Endodermal cell (in vitro differentiated cells): ENCODE measurements at regions not wholly inside any gene's neighbourhood (a gene's known extent, or its start where the extent isn't known, plus 50 kb on each side); places are given as distances from the start of the nearest gene placed in this dataset.

Experiments
- DNase-seq: peaks from one replicate; pipeline ENCODE4 v3.0.0-alpha.2; 2017
- H3K27ac ChIP-seq: 2 replicates; pipeline ENCODE4 v1.5.1; 2013; ENCODE audit warnings: mild to moderate bottlenecking, low read depth, low read length, moderate library complexity
- H3K27me3 ChIP-seq: 2 replicates; pipeline ENCODE4 v1.6.1; 2013; ENCODE audit warnings: mild to moderate bottlenecking, low read length, moderate library complexity; ENCODE audit not compliant: insufficient read depth, control insufficient read depth, poor library complexity, severe bottlenecking
- H3K36me3 ChIP-seq: 2 replicates; pipeline ENCODE4 v1.7.0; 2013; ENCODE audit warnings: mild to moderate bottlenecking, low read length, moderate library complexity; ENCODE audit not compliant: control insufficient read depth, insufficient read depth
- H3K4me1 ChIP-seq: one replicate; pipeline ENCODE4 v1.7.0; 2013; ENCODE audit warnings: low read length; ENCODE audit not compliant: control insufficient read depth, insufficient read depth
- H3K4me3 ChIP-seq: 2 replicates; pipeline ENCODE4 v1.5.1; 2013; ENCODE audit warnings: mild to moderate bottlenecking, low read length, moderate library complexity
- H3K9ac ChIP-seq: 2 replicates; pipeline ENCODE4 v1.6.1; 2013; ENCODE audit warnings: mild to moderate bottlenecking, low read length, moderate library complexity; ENCODE audit not compliant: poor library complexity, severe bottlenecking; ENCODE audit errors: extremely low read depth
- H3K9me3 ChIP-seq: 2 replicates; pipeline ENCODE4 v1.6.1; 2013; ENCODE audit warnings: mild to moderate bottlenecking, low read length, moderate library complexity; ENCODE audit not compliant: control insufficient read depth
- H3K27ac Mint-ChIP-seq: 2 replicates; pipeline ENCODE4 v1.8.0; 2020; ENCODE audit warnings: mixed read lengths
- H3K27me3 Mint-ChIP-seq: 2 replicates; pipeline ENCODE4 v1.8.0; 2021; ENCODE audit warnings: mild to moderate bottlenecking, mixed read lengths; ENCODE audit not compliant: insufficient read depth
- H3K36me3 Mint-ChIP-seq: 2 replicates; pipeline ENCODE4 v1.8.0; 2020; ENCODE audit warnings: low read depth, mixed read lengths
- H3K4me1 Mint-ChIP-seq: 2 replicates; pipeline ENCODE4 v1.8.0; 2020; ENCODE audit warnings: mixed read lengths
- H3K4me3 Mint-ChIP-seq: 2 replicates; pipeline ENCODE4 v1.8.0; 2020; ENCODE audit warnings: mild to moderate bottlenecking, moderate library complexity, mixed read lengths
- H3K9me3 Mint-ChIP-seq: 2 replicates; pipeline ENCODE4 v1.8.0; 2020; ENCODE audit warnings: mild to moderate bottlenecking, mixed read lengths
- CTCF ChIP-seq: fragments of 200-600 bp; sonication (generic); conservative IDR thresholded peaks from 2 replicates; pipeline ENCODE4 v1.5.0; 2021; ENCODE audit warnings: antibody characterized with exemption, mild to moderate bottlenecking
- WGBS, 2 experiments: methylation state at CpG; one replicate each; pipeline versions ENCODE4 v1.1.5 to v1.1.7; 2013; ENCODE audit warnings: missing lambda C conversion rate in 2 of 2, mixed read lengths in 1 of 2; ENCODE audit not compliant: insufficient coverage in 1 of 2, insufficient read length in 1 of 2; 5-methylcytosine and 5-hydroxymethylcytosine counted together

GRCh38 chr6:3659748-3660147 lies 91.8 kb downstream of the PXDC1 start:
- H3K27me3 ChIP-seq = no peaks in the 10 kb centered on the region
- H3K27ac ChIP-seq = no peak overlapping the region
- TF ChIP-seq CTCF = no peak
- no peak for DNase-seq
- no peaks in the 10 kb centered on the region for H3K4me1 ChIP-seq
- H3K4me3 ChIP-seq = no peak overlapping the region
- peaks cover 3% of the 10 kb centered on the region for H3K9me3 Mint-ChIP-seq
- peaks cover 13% of the 10 kb centered on the region for H3K4me1 Mint-ChIP-seq
- H3K36me3 ChIP-seq = no peaks in the 10 kb centered on the region
- H3K9ac ChIP-seq = no peak overlapping the region
- no peaks in the 10 kb centered on the region for H3K36me3 Mint-ChIP-seq
- H3K27me3 Mint-ChIP-seq = no peaks in the 10 kb centered on the region
- no peak overlapping the region for H3K4me3 Mint-ChIP-seq
- no peak overlapping the region for H3K27ac Mint-ChIP-seq
- no peaks in the 10 kb centered on the region for H3K9me3 ChIP-seq
- WGBS, 2 experiments = 91 to 97% methylated on average over 5 to 6 of the region's 6 CpGs

- no peak overlapping the region for H3K4me3 Mint-ChIP-seq
- H3K36me3 Mint-ChIP-seq = no peaks in the 10 kb centered on the region
- no peak for TF ChIP-seq CTCF
- no peaks in the 10 kb centered on the region for H3K36me3 ChIP-seq
- no peak for DNase-seq
- no peaks in the 10 kb centered on the region for H3K27me3 Mint-ChIP-seq
- no peak overlapping the region for H3K4me3 ChIP-seq
- no peaks in the 10 kb centered on the region for H3K27me3 ChIP-seq
- no peaks in the 10 kb centered on the region for H3K4me1 ChIP-seq
- no peak overlapping the region for H3K9ac ChIP-seq
- 92 to 100% methylated on average over 3 to 5 of the region's 5 CpGs for whole genome bisulfite sequencing, 2 experiments
- H3K9me3 Mint-ChIP-seq = peaks cover 8% of the 10 kb centered on the region
- no peaks in the 10 kb centered on the region for H3K9me3 ChIP-seq
- no peak overlapping the region for H3K27ac ChIP-seq
- H3K27ac Mint-ChIP-seq = no peak overlapping the region
- H3K4me1 Mint-ChIP-seq = peaks cover under 1% of the 10 kb centered on the region
Observed at GRCh38 chr6:3656076-3656475, 95.4 kb downstream of the PXDC1 start.

GRCh38 chr6:3654898-3655297 lies 96.6 kb downstream of the PXDC1 start:
- Mint-ChIP-seq H3K36me3 (no peaks in the 10 kb centered on the region), H3K4me3 (no peak overlapping the region), H3K27ac (no peak overlapping the region), H3K4me1 (peaks cover 6% of the 10 kb centered on the region), H3K27me3 (no peaks in the 10 kb centered on the region), H3K9me3 (peaks cover 8% of the 10 kb centered on the region)
- Histone ChIP-seq H3K27ac (no peak overlapping the region), H3K27me3 (no peaks in the 10 kb centered on the region), H3K9ac (no peak overlapping the region), H3K4me1 (peaks cover 5% of the 10 kb centered on the region), H3K9me3 (no peaks in the 10 kb centered on the region), H3K36me3 (no peaks in the 10 kb centered on the region), H3K4me3 (no peak overlapping the region)
- DNase-seq = no peak
- 75 to 78% methylated on average over 1 to 4 of the region's 4 CpGs for WGBS, 2 experiments
- no peak for TF ChIP-seq CTCF
